ENCODE measurements at regions not wholly inside any gene's neighbourhood (a gene's known extent, or its start where the extent isn't known, plus 50 kb on each side); places are given as distances from the start of the nearest gene placed in this dataset.

DNA sequence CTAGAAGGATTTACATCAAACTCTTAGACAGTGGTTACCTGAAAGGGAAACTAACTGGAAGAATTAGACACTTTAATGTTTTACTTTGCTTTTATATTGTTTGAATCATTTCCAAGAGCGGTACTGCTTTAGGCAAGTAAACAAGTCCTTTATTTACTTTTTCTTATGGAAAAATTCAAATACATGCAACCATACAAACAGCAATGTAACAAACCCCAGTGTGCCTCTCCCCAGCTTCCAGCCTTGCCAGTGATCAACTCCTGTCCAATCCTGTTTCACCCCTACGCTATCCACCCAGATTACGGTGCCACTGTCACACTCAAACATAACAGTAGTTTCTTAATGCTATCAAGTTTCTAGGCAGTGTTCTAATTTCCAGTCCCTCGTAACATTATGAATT, 85.9 kb downstream of the C16orf95 start:
- no peak for TF ChIP-seq CTCF (conservative IDR thresholded peaks at IDR 0.05 in 1 of 2, IDR thresholded peaks at IDR 0.05 in 1 of 2; ENCODE audit: low read depth in 1 of 2, low read length in 2 of 2)
- no peak for TF ChIP-seq EZH2 (IDR thresholded peaks at IDR 0.05; ENCODE audit: low read length, missing control alignments)
